Subcutaneous abdominal adipose tissue (tissue), 5 donors: ENCODE measurements at regions not wholly inside any gene's neighbourhood (a gene's known extent, or its start where the extent isn't known, plus 50 kb on each side); places are given as distances from the start of the nearest gene placed in this dataset.

Source experiments
- H3K27ac ChIP-seq: one replicate; pipeline ENCODE4 v1.7.0; 2013; ENCODE audit warnings: low read depth, mild to moderate bottlenecking, inconsistent platforms, low read length, moderate library complexity
- H3K27me3 ChIP-seq, 5 donors: one replicate each; pipeline ENCODE4 v1.7.0; 2013; ENCODE audit warnings: low read length in 5 of 5, inconsistent platforms in 1 of 5; ENCODE audit not compliant: control insufficient read depth in 5 of 5, insufficient read depth in 4 of 5
- H3K36me3 ChIP-seq, 5 donors: one replicate each; pipeline ENCODE4 v1.7.0; 2013; ENCODE audit warnings: low read length in 5 of 5; ENCODE audit not compliant: control insufficient read depth in 5 of 5, insufficient read depth in 5 of 5
- H3K4me1 ChIP-seq, 5 donors: one replicate each; pipeline ENCODE4 v1.7.0; 2013; ENCODE audit warnings: low read length in 5 of 5, mild to moderate bottlenecking in 3 of 5, moderate library complexity in 1 of 5; ENCODE audit not compliant: control insufficient read depth in 5 of 5, insufficient read depth in 5 of 5
- H3K4me3 ChIP-seq, 5 donors: one replicate each; pipeline ENCODE4 v1.7.0; 2013; ENCODE audit warnings: low read length in 5 of 5, low read depth in 1 of 5
- H3K9ac ChIP-seq, 5 donors: one replicate each; pipeline ENCODE4 v1.7.0; 2013; ENCODE audit warnings: low read length in 5 of 5, mild to moderate bottlenecking in 4 of 5, moderate library complexity in 3 of 5
- H3K9me3 ChIP-seq, 5 donors: one replicate each; pipeline ENCODE4 v1.7.0; 2013; ENCODE audit warnings: low read length in 5 of 5; ENCODE audit not compliant: control insufficient read depth in 5 of 5
- donor health status: healthy.
- donor health status: healthy.
- donor health status: healthy.
- donor health status: healthy.
- donor health status: healthy.

DNA sequence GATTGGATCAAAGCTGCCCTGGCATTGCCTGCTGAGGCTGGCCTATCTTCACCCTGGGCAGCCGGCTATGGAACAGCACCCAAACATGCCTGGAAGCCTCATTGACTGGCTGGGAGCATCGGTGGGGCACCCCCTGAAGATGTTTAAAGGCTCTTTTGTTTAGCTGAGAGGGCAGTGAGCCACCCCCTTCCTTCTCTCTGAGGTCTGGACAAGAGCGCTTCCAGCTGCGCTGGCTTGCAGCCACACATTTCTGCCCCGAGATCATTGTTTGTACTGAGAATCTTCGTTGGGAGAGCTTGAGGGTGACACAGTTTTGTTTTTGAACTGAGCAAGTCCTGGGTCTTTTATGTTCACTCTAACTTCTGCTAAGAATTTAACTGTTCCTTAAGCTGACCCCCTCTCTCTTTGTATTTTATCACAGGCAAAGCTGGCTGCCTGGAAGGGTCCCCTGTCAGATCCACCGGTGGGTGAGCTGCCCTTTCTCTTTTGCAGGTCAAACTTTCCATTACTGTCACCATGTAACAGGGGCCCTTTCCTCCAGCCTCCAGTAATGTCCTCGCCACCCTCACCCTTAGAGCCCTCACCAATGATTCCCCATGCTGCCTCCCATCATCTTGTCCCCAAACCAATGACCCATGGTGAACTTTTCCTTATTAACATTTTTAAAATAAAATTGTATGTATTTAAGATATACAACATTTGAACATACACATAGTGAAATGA, 212.2 kb downstream of the KIF26A start:
- Histone ChIP-seq H3K4me1 (peaks cover 0 to 26% (median 0%) of the 10 kb centered on the region in 5 donors), H3K9me3 (peaks cover 0 to 16% (median 3%) of the 10 kb centered on the region in 5 donors), H3K27ac (no peak overlapping the region), H3K4me3 (no peak overlapping the region), H3K9ac (no peak overlapping the region), H3K36me3 (no peaks in the 10 kb centered on the region), H3K27me3 (peaks cover 8 to 15% (median 12%) of the 10 kb centered on the region in 5 donors)

DNA sequence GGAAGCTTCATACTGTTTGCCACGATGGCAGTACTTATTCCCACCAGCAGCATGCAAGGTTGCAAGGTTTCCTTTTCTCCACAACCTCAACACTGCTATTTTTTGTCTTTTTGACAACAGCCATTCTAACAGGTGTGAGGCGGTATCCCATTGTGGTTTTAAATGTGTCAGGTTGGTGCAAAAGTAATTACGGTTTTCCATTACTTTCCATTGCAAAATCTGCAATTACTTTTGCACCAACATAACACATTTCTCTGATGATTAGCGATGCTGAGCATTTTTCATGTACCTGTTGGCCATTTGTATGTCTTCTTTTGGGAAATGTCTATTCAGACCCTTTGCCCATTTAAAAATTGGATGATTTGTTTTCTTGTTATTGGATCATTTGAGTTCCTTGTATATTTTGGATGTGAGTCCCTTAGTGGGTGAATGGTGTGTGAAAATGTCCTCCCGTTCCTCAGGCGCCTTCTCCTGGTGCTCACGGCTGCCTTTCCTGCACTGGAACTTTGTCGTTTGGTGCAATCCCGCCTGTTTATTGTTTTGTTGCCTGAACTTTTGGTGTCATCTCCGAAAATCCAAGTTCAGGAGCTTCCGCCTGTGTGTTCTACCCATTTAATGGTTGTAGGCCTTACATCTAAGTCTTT, 213.6 kb downstream of the KIF26A start:
- H3K9me3 ChIP-seq = peaks cover 0 to 16% (median 3%) of the 10 kb centered on the region in 5 donors
- H3K4me1 ChIP-seq = peaks cover 0 to 37% (median 0%) of the 10 kb centered on the region in 5 donors
- H3K4me3 ChIP-seq = no peak overlapping the region
- H3K27ac ChIP-seq = no peak overlapping the region
- peaks cover 8 to 14% (median 9%) of the 10 kb centered on the region in 5 donors for H3K27me3 ChIP-seq
- no peak overlapping the region for H3K9ac ChIP-seq
- H3K36me3 ChIP-seq = no peaks in the 10 kb centered on the region

DNA sequence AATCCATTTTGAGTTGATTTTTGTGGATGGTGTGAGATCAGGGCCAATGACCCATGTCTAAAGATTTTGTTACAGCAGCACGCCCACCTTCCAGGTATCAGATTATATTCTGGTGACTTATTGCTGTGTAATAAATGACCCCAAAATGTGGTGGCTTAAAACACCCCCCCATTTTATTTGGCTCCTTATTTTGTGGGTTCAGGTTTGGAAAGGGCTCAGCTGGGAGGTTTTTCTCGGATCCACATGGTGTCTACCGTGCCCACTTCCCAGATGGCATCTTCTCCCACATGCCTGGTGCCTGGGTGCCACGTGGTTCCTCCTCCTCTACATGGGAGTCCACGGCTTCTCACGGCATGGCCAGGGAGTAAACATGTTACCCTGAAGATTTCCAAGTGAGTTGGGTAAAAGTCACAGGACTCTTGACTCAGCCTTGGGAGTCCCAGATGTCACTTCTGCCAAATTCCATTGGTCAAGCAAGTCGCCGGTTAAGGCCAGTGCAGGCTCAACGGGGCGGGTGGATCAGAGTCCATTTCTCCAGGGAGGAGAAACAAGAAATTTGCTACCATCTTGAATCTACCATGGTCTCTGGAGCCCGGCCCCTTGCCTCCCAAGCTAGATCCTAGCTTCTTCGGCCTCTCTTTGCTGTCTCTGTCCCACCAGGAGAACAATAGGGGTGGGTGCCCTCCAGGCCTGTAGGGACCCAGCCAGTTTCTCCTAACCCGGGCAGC, 214.3 kb downstream of the KIF26A start:
- Histone ChIP-seq H3K9ac (no peak overlapping the region), H3K4me1 (peaks cover 0 to 40% (median 0%) of the 10 kb centered on the region in 5 donors), H3K36me3 (no peaks in the 10 kb centered on the region), H3K27me3 (peaks cover 8 to 14% (median 9%) of the 10 kb centered on the region in 5 donors), H3K9me3 (peaks cover 0 to 16% (median 3%) of the 10 kb centered on the region in 5 donors), H3K4me3 (no peak overlapping the region), H3K27ac (no peak overlapping the region)

DNA sequence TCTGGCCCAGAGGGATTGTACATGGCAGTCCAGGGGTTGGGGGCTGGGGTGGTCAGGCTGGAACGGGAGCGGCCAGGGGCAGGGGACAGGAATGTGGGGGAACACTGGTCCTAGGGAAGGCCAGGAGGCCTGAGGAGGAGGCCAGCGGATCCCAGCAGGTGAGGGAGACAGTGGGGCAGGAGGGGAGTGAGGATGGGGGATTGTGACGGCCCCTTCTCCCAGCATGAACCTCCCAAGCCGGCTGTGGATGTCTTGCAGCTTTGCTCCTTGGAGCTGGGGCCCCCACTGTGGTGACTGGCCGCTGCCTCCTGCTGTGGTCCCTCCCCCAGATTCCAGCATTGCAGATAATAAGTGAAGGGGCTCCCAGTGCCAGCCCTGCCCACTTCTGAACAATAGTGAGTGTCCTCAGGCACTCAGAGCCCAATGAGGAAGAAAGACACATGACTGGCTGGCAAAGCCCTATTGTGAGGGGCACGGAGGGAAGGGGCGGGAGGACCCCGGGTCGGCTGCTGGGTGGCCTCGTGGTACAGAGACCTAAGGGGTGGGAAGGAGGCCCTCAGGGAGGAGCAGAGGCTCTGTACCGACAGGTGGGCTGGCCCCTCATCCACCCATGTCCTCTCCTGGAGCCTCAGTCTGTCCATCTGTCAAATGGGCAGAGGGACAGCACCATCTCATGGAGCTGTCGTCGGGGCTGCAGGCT, 215.0 kb downstream of the KIF26A start:
- Histone ChIP-seq H3K4me1 (peaks cover 0 to 40% (median 0%) of the 10 kb centered on the region in 5 donors), H3K9ac (no peak overlapping the region), H3K36me3 (no peaks in the 10 kb centered on the region), H3K27me3 (peaks cover 8 to 14% (median 11%) of the 10 kb centered on the region in 5 donors), H3K27ac (no peak overlapping the region), H3K9me3 (peaks cover 0 to 16% (median 3%) of the 10 kb centered on the region in 5 donors), H3K4me3 (no peak overlapping the region)

DNA sequence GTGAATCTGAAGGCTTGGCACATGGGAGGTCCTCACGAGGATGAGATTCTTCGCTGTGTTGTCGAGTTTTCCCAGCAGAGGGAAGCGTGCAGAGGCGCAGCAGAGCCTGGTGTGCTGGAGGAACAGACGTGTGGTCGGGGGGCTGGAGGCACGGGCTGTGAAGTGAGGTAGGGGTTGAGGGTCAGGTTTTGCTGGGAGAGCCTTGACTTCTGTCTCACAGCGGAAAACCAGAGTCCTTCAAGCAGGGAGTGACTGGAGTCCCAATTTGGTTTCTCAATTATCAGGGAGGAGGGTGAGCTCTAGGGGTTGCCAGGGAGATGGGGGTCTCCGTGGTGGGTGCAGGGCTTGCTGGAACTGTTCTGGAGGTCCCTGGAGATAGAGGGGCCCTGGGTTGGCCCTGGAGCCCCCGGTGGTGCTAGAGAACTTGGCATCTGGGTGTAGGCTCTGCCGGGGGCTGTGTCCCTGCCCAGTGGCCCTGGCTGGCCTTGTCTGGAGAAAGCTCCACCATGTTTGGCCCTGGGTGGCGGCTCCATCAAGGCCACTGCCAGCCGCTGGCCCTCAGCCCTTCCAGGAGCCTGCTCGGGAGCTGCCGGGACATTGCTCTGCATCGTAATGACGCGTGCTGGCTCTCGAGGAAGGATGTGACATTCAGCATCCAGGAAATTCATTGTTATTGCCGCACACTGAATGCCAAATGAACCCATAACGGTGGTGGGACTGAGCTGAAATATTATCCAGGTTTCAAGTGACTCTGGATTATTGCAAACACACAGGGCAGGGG, 215.7 kb downstream of the KIF26A start:
- Histone ChIP-seq H3K27ac (no peak overlapping the region), H3K4me1 (peaks cover 0 to 40% (median 0%) of the 10 kb centered on the region in 5 donors), H3K27me3 (peaks cover 8 to 14% (median 11%) of the 10 kb centered on the region in 5 donors), H3K36me3 (no peaks in the 10 kb centered on the region), H3K4me3 (no peak overlapping the region), H3K9me3 (peaks cover 0 to 14% (median 0%) of the 10 kb centered on the region in 5 donors), H3K9ac (no peak overlapping the region)

DNA sequence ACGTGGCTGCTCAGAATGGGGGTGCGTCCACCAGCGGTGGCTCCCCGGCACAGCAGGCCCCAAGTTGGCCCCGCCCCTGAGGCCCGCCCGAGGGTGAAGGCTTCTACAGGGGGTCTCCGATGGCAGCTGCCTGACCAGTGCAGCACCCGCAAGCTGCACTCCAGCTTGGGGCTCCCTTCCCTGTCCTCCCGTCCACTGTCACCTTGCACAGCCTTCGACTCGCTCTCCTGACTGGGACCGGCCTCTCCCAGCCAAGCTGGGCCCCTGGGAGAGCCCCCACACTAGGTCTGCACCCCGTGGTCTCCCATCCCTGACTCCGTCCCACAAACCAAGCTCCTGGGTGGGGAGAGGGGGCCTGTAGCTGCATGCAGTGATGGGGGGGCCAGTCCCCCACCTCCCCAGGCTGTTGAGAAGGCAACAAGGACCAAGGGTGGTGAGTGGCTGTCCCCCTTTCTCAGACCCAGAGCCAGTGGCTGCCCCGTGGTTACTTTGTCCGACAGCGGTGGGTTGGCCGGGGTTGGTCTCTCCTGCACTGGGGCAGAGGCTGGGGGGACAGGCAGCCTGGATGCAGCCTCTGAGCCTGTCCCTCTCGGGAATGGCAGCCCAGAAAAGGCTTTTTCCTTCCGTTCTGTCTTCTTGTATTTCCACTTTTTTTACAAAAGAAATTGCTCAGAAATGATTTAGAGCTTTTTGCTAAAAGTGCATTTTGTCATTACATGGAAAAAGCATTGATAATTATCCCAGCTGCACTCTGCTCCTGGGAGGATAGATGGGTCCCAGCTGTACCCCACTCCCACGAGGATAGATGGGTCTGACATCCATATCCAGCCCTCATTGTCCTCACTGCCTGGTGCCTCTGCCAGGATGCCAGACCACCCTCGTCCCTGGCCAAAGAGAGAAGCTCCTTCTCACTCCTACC, 217.0 kb downstream of the KIF26A start:
- Histone ChIP-seq H3K27ac (no peak overlapping the region), H3K27me3 (peaks cover 11 to 23% (median 14%) of the 10 kb centered on the region in 5 donors), H3K4me1 (peaks cover 0 to 35% (median 0%) of the 10 kb centered on the region in 5 donors), H3K9me3 (peaks cover 0 to 14% (median 0%) of the 10 kb centered on the region in 5 donors), H3K9ac (no peak overlapping the region), H3K36me3 (no peaks in the 10 kb centered on the region), H3K4me3 (no peak overlapping the region)

DNA sequence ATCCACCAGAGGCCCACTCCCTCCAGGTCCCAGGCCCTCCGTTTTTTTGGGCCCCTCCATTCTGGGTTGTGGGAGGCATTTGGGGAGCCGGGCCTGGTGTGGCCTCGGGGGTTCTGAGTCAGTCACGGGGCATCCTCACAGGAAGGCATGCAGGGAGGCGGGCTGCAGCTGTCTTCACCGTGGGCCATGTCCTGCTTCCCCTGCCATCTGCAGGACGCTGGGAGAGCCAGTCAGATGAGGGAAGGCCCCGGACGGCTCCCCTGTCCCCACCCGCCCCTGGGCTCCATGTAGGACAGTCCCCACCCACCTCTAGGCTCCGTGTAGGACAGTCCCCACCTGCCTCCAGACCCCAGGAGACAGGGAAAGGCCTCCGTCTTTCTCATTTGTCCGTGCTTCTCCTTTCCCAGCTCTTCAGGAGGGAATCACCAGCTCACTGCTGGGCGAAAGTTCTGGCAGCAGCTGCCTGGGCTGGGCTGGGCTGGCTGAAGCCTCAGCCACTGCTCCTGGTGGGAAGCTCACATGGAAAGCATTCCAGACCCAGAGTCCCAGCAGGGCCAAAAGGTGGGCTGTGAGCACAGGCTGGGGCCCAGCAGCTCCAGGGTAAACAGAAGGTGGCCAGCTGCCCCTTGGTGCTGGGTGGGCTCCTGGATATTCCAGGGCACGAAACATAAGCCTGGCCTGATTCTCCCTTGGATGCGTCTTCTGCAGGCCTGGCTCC, 217.8 kb downstream of the KIF26A start:
- Histone ChIP-seq H3K36me3 (no peaks in the 10 kb centered on the region), H3K4me3 (no peak overlapping the region), H3K9me3 (peaks cover 0 to 14% (median 0%) of the 10 kb centered on the region in 5 donors), H3K4me1 (peaks cover 0 to 30% (median 2%) of the 10 kb centered on the region in 5 donors), H3K9ac (no peak overlapping the region), H3K27ac (no peak overlapping the region), H3K27me3 (peaks cover 11 to 28% (median 14%) of the 10 kb centered on the region in 5 donors)
